Astrocyte (in vitro differentiated cells and primary cell): ENCODE measurements at regions not wholly inside any gene's neighbourhood (a gene's known extent, or its start where the extent isn't known, plus 50 kb on each side); places are given as distances from the start of the nearest gene placed in this dataset.
A peak's percentile ranks its signal among the peaks of the same experiment; 100 is the strongest.

Experiments
- DNase-seq: peaks from one replicate; pipeline ENCODE4 v3.0.0-alpha.2; 2010; ENCODE audit warnings: low read depth
- FAIRE-seq: peaks from 2 replicates; lab custom pipeline; 2011; peaks lifted over from hg19 to GRCh38; lab: Jason Lieb, UNC
- H2AFZ ChIP-seq: 2 replicates; pipeline ENCODE4 v1.6.0; 2012; ENCODE audit warnings: low read depth, low read length, inconsistent platforms
- H3K27ac ChIP-seq: 2 replicates; pipeline ENCODE4 v1.5.1; 2011; ENCODE audit warnings: low read depth, low read length, inconsistent platforms
- H3K27me3 ChIP-seq: 2 replicates; pipeline ENCODE4 v1.6.0; 2011; ENCODE audit warnings: low read length, inconsistent platforms; ENCODE audit not compliant: insufficient read depth
- H3K36me3 ChIP-seq: 2 replicates; pipeline ENCODE4 v1.5.1; 2011; ENCODE audit warnings: low read length, inconsistent platforms; ENCODE audit not compliant: insufficient read depth
- H3K4me1 ChIP-seq: 2 replicates; pipeline ENCODE4 v1.5.1; 2011; ENCODE audit warnings: low read length, inconsistent platforms; ENCODE audit not compliant: insufficient read depth
- H3K4me2 ChIP-seq: 2 replicates; pipeline ENCODE4 v1.6.0; 2012; ENCODE audit warnings: low read length, inconsistent platforms
- H3K4me3 ChIP-seq: 2 replicates; pipeline ENCODE4 v1.5.1; 2011; ENCODE audit warnings: low read depth, mild to moderate bottlenecking, low read length, inconsistent platforms; ENCODE audit not compliant: insufficient read depth
- H3K79me2 ChIP-seq: 2 replicates; pipeline ENCODE4 v1.6.0; 2012; ENCODE audit warnings: mild to moderate bottlenecking, low read length, inconsistent platforms; ENCODE audit not compliant: insufficient read depth
- H3K9ac ChIP-seq: 2 replicates; pipeline ENCODE4 v1.6.0; 2012; ENCODE audit warnings: mild to moderate bottlenecking, low read length, inconsistent platforms
- H3K9me3 ChIP-seq: 2 replicates; pipeline ENCODE4 v1.5.1; 2012; ENCODE audit warnings: low read depth, mild to moderate bottlenecking, low read length, inconsistent platforms; ENCODE audit not compliant: insufficient read depth
- H4K20me1 ChIP-seq: 2 replicates; pipeline ENCODE4 v1.6.0; 2012; ENCODE audit warnings: low read length, inconsistent platforms; ENCODE audit not compliant: insufficient read depth
- H3K27ac Mint-ChIP-seq: one replicate; pipeline ENCODE4 v1.8.0; 2021; ENCODE audit warnings: mild to moderate bottlenecking, mixed read lengths; ENCODE audit not compliant: unreplicated experiment
- H3K27me3 Mint-ChIP-seq: one replicate; pipeline ENCODE4 v1.8.0; 2021; ENCODE audit warnings: low read depth, mixed read lengths; ENCODE audit not compliant: unreplicated experiment
- H3K36me3 Mint-ChIP-seq: one replicate; pipeline ENCODE4 v1.8.0; 2021; ENCODE audit warnings: low read depth, mixed read lengths; ENCODE audit not compliant: unreplicated experiment
- H3K4me1 Mint-ChIP-seq: one replicate; pipeline ENCODE4 v1.8.0; 2021; ENCODE audit warnings: low read depth, mixed read lengths; ENCODE audit not compliant: unreplicated experiment
- H3K4me3 Mint-ChIP-seq: one replicate; pipeline ENCODE4 v1.8.0; 2021; ENCODE audit warnings: mild to moderate bottlenecking, moderate library complexity, mixed read lengths; ENCODE audit not compliant: unreplicated experiment
- H3K9me3 Mint-ChIP-seq: one replicate; pipeline ENCODE4 v1.8.0; 2021; ENCODE audit warnings: mild to moderate bottlenecking, mixed read lengths; ENCODE audit not compliant: unreplicated experiment
- EZH2 ChIP-seq: IDR thresholded peaks from 2 replicates; pipeline ENCODE4 v1.6.1; 2012; ENCODE audit warnings: mild to moderate bottlenecking, low read length, inconsistent platforms; ENCODE audit not compliant: insufficient read depth
- TF ChIP-seq, protein P1 (sequence below): IDR thresholded peaks from 2 replicates; pipeline ENCODE4 v1.5.1; 2011; ENCODE audit warnings: low read depth, mild to moderate bottlenecking, inconsistent platforms, low read length, moderate library complexity; ENCODE audit not compliant: insufficient read depth

DNA sequence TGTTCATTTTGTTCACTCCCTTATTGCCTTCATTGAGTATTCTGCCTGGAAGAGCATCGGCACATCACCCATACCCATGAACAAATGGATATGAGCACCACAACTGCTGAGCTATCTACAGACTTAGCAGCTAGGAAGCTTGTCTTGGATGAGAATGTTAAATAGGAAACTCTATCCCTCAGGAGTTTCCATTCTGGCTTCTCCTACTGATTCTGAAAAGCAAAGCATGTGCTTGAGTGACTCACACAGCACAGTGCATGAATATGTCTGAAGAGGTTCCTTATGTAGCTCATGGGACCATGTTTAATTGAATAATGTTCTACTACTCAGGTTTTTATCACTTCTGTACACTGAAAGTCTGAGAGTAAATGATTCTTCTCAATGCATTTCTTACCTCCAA, 57.3 kb upstream of the MXRA5 start:
- no peaks in the 10 kb centered on the region for H3K27me3 Mint-ChIP-seq
- no peak overlapping the region for H2AFZ ChIP-seq
- no peaks in the 10 kb centered on the region for H4K20me1 ChIP-seq
- no peak overlapping the region for H3K4me3 Mint-ChIP-seq
- peak; percentile 82 for FAIRE-seq
- no peaks in the 10 kb centered on the region for H3K4me1 ChIP-seq
- no peaks in the 10 kb centered on the region for H3K9me3 ChIP-seq
- peak; percentile 20 for DNase-seq
- H3K27ac Mint-ChIP-seq: no peak overlapping the region
- H3K36me3 ChIP-seq: no peaks in the 10 kb centered on the region
- no peaks in the 10 kb centered on the region for H3K79me2 ChIP-seq
- H3K9ac ChIP-seq: no peak overlapping the region
- no peak overlapping the region for H3K27ac ChIP-seq
- peaks cover 4% of the 10 kb centered on the region for H3K9me3 Mint-ChIP-seq
- no peak for TF ChIP-seq EZH2
- TF ChIP-seq, protein P1, sequence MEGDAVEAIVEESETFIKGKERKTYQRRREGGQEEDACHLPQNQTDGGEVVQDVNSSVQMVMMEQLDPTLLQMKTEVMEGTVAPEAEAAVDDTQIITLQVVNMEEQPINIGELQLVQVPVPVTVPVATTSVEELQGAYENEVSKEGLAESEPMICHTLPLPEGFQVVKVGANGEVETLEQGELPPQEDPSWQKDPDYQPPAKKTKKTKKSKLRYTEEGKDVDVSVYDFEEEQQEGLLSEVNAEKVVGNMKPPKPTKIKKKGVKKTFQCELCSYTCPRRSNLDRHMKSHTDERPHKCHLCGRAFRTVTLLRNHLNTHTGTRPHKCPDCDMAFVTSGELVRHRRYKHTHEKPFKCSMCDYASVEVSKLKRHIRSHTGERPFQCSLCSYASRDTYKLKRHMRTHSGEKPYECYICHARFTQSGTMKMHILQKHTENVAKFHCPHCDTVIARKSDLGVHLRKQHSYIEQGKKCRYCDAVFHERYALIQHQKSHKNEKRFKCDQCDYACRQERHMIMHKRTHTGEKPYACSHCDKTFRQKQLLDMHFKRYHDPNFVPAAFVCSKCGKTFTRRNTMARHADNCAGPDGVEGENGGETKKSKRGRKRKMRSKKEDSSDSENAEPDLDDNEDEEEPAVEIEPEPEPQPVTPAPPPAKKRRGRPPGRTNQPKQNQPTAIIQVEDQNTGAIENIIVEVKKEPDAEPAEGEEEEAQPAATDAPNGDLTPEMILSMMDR: no peak
- H3K36me3 Mint-ChIP-seq: no peaks in the 10 kb centered on the region
- H3K4me3 ChIP-seq: no peak overlapping the region
- no peak overlapping the region for H3K4me2 ChIP-seq
- peaks cover 4% of the 10 kb centered on the region for H3K4me1 Mint-ChIP-seq
- no peaks in the 10 kb centered on the region for H3K27me3 ChIP-seq
